ENCODE measurements at regions not wholly inside any gene's neighbourhood (a gene's known extent, or its start where the extent isn't known, plus 50 kb on each side); places are given as distances from the start of the nearest gene placed in this dataset.

- H3K36me3 ChIP-seq (ENCODE audit: control insufficient read depth, insufficient read depth, low read length) = no peaks in the 10 kb centered on the region
- no peaks in the 10 kb centered on the region for H3K27me3 ChIP-seq (replicated peaks; ENCODE audit: control insufficient read depth, insufficient read depth, low read length)
- H3K4me3 ChIP-seq (replicated peaks; ENCODE audit: low read depth, low read length) = no peak overlapping the region
- TF ChIP-seq, protein P1, sequence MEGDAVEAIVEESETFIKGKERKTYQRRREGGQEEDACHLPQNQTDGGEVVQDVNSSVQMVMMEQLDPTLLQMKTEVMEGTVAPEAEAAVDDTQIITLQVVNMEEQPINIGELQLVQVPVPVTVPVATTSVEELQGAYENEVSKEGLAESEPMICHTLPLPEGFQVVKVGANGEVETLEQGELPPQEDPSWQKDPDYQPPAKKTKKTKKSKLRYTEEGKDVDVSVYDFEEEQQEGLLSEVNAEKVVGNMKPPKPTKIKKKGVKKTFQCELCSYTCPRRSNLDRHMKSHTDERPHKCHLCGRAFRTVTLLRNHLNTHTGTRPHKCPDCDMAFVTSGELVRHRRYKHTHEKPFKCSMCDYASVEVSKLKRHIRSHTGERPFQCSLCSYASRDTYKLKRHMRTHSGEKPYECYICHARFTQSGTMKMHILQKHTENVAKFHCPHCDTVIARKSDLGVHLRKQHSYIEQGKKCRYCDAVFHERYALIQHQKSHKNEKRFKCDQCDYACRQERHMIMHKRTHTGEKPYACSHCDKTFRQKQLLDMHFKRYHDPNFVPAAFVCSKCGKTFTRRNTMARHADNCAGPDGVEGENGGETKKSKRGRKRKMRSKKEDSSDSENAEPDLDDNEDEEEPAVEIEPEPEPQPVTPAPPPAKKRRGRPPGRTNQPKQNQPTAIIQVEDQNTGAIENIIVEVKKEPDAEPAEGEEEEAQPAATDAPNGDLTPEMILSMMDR (IDR thresholded peaks at IDR 0.05; ENCODE audit: insufficient read depth, low read length, poor library complexity, severe bottlenecking) = no peak
- no peak for DNase-seq (ENCODE audit: extremely low read depth, insufficient read length)
Measured at GRCh38 chr6:77178821-77179220, 284.5 kb downstream of the HTR1B start.

DNA sequence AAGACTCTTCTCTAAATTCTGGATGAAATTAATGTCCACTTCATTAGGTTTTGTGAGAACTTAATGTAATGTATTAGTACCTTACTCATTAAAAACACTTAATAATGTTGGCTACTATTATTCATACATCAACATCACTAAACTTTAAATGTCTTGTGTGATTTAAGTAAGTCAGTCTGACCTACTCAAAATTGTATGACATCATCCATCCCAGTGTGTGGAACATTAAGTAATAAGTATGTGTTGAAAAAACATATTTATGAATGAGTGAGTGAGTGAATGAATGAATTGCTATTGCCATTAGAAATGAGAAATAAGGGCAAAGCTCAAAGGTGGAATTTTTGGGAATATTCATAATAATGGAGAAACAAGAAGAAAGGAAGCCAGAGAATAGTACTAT, 285.8 kb downstream of the HTR1B start:
- Histone ChIP-seq H3K27me3 (replicated peaks; ENCODE audit: control insufficient read depth, insufficient read depth, low read length) (no peaks in the 10 kb centered on the region), H3K4me3 (replicated peaks; ENCODE audit: low read depth, low read length) (no peak overlapping the region)
- TF ChIP-seq, protein P1 (IDR thresholded peaks at IDR 0.05; ENCODE audit: insufficient read depth, low read length, poor library complexity, severe bottlenecking) = no peak

GRCh38 chr6:77173472-77174074, 289.7 kb downstream of the HTR1B start:
- no peaks in the 10 kb centered on the region for H3K36me3 ChIP-seq (ENCODE audit: control insufficient read depth, insufficient read depth, low read length)
- H3K4me3 ChIP-seq (replicated peaks; ENCODE audit: low read depth, low read length) = no peak overlapping the region
- H3K27me3 ChIP-seq (replicated peaks; ENCODE audit: control insufficient read depth, insufficient read depth, low read length) = no peaks in the 10 kb centered on the region
- DNase-seq (ENCODE audit: extremely low read depth, insufficient read length) = no peak
- TF ChIP-seq, protein P1 (IDR thresholded peaks at IDR 0.05; ENCODE audit: insufficient read depth, low read length, poor library complexity, severe bottlenecking) = peak; percentile 3

More for the DNA sequence above, 285.8 kb downstream of the HTR1B start:
- DNase-seq (ENCODE audit: extremely low read depth, insufficient read length) = no peak
- no peaks in the 10 kb centered on the region for H3K36me3 ChIP-seq (ENCODE audit: control insufficient read depth, insufficient read depth, low read length)

- Histone ChIP-seq H3K4me3 (replicated peaks; ENCODE audit: low read depth, low read length) (no peak overlapping the region), H3K36me3 (ENCODE audit: control insufficient read depth, insufficient read depth, low read length) (no peaks in the 10 kb centered on the region), H3K27me3 (replicated peaks; ENCODE audit: control insufficient read depth, insufficient read depth, low read length) (no peaks in the 10 kb centered on the region)
- no peak for DNase-seq (ENCODE audit: extremely low read depth, insufficient read length)
- TF ChIP-seq, protein P1 (IDR thresholded peaks at IDR 0.05; ENCODE audit: insufficient read depth, low read length, poor library complexity, severe bottlenecking) = no peak
Measured at GRCh38 chr6:77172578-77172977, 290.7 kb downstream of the HTR1B start.

DNA sequence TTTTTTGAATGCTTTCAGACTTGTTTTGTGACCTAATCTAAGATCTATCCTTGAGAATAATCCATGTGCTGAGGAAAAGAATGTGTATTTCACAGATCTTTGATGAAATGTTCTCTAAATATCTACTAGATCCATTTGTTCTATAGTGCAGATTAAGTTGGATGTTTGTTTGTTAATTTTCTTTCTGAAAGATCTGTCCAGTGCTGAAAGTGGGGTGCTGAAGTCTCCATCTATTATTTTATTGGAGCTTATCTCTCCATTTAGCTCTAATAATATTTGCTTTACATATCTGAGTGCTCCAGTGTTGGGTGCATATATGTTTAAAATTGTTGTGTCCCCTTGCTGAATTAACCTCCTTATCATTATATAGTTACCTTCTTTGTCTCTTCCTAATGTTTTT, 303.6 kb downstream of the HTR1B start:
- DNase-seq (ENCODE audit: extremely low read depth, insufficient read length) = no peak
- Histone ChIP-seq H3K36me3 (ENCODE audit: control insufficient read depth, insufficient read depth, low read length) (no peaks in the 10 kb centered on the region), H3K4me3 (replicated peaks; ENCODE audit: low read depth, low read length) (no peak overlapping the region), H3K27me3 (replicated peaks; ENCODE audit: control insufficient read depth, insufficient read depth, low read length) (no peaks in the 10 kb centered on the region)
- TF ChIP-seq, protein P1 (IDR thresholded peaks at IDR 0.05; ENCODE audit: insufficient read depth, low read length, poor library complexity, severe bottlenecking) = no peak

DNA sequence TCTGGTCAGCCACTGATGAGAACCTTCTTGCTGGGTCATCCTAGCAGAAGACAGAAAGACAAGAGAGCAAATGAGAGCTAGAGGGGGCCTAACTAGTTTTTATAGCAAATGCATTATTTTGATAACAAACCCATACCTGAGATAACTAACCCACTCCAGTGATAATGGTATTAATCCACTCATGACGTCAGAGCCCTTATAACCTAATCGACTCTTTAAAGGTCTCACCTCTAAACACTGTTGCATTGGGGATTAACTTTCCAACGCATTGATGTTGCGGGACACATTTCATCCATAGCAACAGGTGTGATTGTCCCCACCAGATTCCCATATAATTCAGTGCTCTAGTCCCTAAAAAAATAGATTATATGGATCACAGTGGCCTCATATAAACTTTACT, 312.1 kb downstream of the HTR1B start:
- Histone ChIP-seq H3K4me3 (replicated peaks; ENCODE audit: low read depth, low read length) (no peak overlapping the region), H3K36me3 (ENCODE audit: control insufficient read depth, insufficient read depth, low read length) (no peaks in the 10 kb centered on the region), H3K27me3 (replicated peaks; ENCODE audit: control insufficient read depth, insufficient read depth, low read length) (no peaks in the 10 kb centered on the region)
- DNase-seq (ENCODE audit: extremely low read depth, insufficient read length) = no peak
- TF ChIP-seq, protein P1 (IDR thresholded peaks at IDR 0.05; ENCODE audit: insufficient read depth, low read length, poor library complexity, severe bottlenecking) = no peak
